Hepatocyte (in vitro differentiated cells): ENCODE measurements at regions not wholly inside any gene's neighbourhood (a gene's known extent, or its start where the extent isn't known, plus 50 kb on each side); places are given as distances from the start of the nearest gene placed in this dataset.

Source experiments
- DNase-seq: peaks from one replicate; pipeline ENCODE4 v3.0.0-alpha.2; 2016; ENCODE audit warnings: low spot score
- H2AFZ ChIP-seq: fragments of 200-600 bp; sonication (generic); 2 replicates; pipeline ENCODE4 v1.6.0; 2016; ENCODE audit warnings: antibody characterized with exemption, mild to moderate bottlenecking
- H3K27ac ChIP-seq: fragments of 200-600 bp; sonication (generic); 2 replicates; pipeline ENCODE4 v1.5.1; 2016; ENCODE audit warnings: mild to moderate bottlenecking
- H3K27me3 ChIP-seq: fragments of 200-600 bp; sonication (generic); 2 replicates; pipeline ENCODE4 v1.6.1; 2016
- H3K36me3 ChIP-seq: fragments of 200-600 bp; sonication (generic); replicated peaks from 2 replicates; pipeline ENCODE4 v1.5.1; 2016; ENCODE audit warnings: low read depth; ENCODE audit not compliant: insufficient read depth
- H3K4me1 ChIP-seq: fragments of 200-600 bp; sonication (generic); 2 replicates; pipeline ENCODE4 v1.5.1; 2016; ENCODE audit warnings: mild to moderate bottlenecking, moderate library complexity; ENCODE audit not compliant: insufficient read depth
- H3K4me2 ChIP-seq: fragments of 200-600 bp; sonication (generic); 2 replicates; pipeline ENCODE4 v1.6.0; 2016
- H3K4me3 ChIP-seq: fragments of 200-600 bp; sonication (generic); 2 replicates; pipeline ENCODE4 v1.5.1; 2016; ENCODE audit warnings: mild to moderate bottlenecking
- H3K79me2 ChIP-seq: fragments of 200-600 bp; sonication (generic); 2 replicates; pipeline ENCODE4 v1.6.0; 2017; ENCODE audit warnings: mild to moderate bottlenecking
- H3K9me2 ChIP-seq: fragments of 200-600 bp; sonication (generic); replicated peaks from 2 replicates; pipeline ENCODE4 v1.6.0; 2017; ENCODE audit warnings: mild to moderate bottlenecking; ENCODE audit not compliant: insufficient read depth
- H3K9me3 ChIP-seq: fragments of 200-600 bp; sonication (generic); 2 replicates; pipeline ENCODE4 v1.5.1; 2016; ENCODE audit warnings: low read depth, mild to moderate bottlenecking
- H4K20me1 ChIP-seq: fragments of 200-600 bp; sonication (generic); 2 replicates; pipeline ENCODE4 v1.6.0; 2016; ENCODE audit warnings: mild to moderate bottlenecking; ENCODE audit not compliant: insufficient read depth, poor library complexity, severe bottlenecking
- EZH2 ChIP-seq: fragments of 200-600 bp; sonication (generic); IDR thresholded peaks from 2 replicates; pipeline ENCODE4 v1.6.1; 2016; ENCODE audit warnings: antibody characterized with exemption, mild to moderate bottlenecking, borderline replicate concordance
- EZH2phosphoT487 ChIP-seq: fragments of 200-600 bp; sonication (generic); IDR thresholded peaks from one replicate; pipeline ENCODE4 v1.6.1; 2018; ENCODE audit warnings: antibody characterized with exemption, mild to moderate bottlenecking, low read depth, moderate library complexity; ENCODE audit not compliant: unreplicated experiment, severe bottlenecking
- WGBS: methylation state at CpG from one replicate; pipeline ENCODE4 v1.1.6; 2016; ENCODE audit warnings: low lambda C conversion rate; ENCODE audit errors: missing lambda C conversion rate; 5-methylcytosine and 5-hydroxymethylcytosine counted together
- TF ChIP-seq, protein P1 (sequence below): fragments of 200-600 bp; sonication (generic); IDR thresholded peaks from 2 replicates; pipeline ENCODE4 v1.5.1; 2016; ENCODE audit warnings: antibody characterized with exemption, mild to moderate bottlenecking; ENCODE audit not compliant: poor library complexity

DNA sequence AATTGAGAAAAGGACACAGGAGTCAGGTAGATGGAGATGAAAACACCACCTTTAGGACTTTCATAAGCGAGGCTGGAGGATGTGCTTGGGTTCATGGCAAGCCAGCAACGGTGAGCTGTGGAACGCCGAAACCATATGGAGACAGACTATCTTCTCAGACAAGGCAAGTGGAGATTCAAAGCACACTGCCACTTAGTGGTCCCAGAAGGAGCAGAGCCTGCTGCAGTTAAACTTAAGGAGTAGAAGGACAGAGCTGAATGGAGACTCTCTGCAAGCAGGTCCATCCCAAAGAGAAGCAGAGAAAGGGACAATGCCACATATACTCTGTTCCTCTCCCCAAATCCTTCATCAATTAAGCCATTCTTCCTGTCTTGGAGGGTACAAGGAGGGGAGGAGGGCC is 236.3 kb upstream of the HABP2 start:
- Histone ChIP-seq H3K27ac (no peak overlapping the region), H3K9me3 (no peaks in the 10 kb centered on the region), H3K9me2 (no peaks in the 10 kb centered on the region), H3K79me2 (no peaks in the 10 kb centered on the region), H3K36me3 (no peaks in the 10 kb centered on the region), H3K4me1 (no peaks in the 10 kb centered on the region), H3K27me3 (no peaks in the 10 kb centered on the region), H3K4me3 (no peak overlapping the region), H4K20me1 (no peaks in the 10 kb centered on the region), H2AFZ (no peak overlapping the region), H3K4me2 (no peak overlapping the region)
- no peak for TF ChIP-seq EZH2
- TF ChIP-seq, protein P1, sequence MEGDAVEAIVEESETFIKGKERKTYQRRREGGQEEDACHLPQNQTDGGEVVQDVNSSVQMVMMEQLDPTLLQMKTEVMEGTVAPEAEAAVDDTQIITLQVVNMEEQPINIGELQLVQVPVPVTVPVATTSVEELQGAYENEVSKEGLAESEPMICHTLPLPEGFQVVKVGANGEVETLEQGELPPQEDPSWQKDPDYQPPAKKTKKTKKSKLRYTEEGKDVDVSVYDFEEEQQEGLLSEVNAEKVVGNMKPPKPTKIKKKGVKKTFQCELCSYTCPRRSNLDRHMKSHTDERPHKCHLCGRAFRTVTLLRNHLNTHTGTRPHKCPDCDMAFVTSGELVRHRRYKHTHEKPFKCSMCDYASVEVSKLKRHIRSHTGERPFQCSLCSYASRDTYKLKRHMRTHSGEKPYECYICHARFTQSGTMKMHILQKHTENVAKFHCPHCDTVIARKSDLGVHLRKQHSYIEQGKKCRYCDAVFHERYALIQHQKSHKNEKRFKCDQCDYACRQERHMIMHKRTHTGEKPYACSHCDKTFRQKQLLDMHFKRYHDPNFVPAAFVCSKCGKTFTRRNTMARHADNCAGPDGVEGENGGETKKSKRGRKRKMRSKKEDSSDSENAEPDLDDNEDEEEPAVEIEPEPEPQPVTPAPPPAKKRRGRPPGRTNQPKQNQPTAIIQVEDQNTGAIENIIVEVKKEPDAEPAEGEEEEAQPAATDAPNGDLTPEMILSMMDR = no peak
- TF ChIP-seq EZH2phosphoT487 = no peak
- no peak for DNase-seq
- WGBS = 94% methylated on average over 4 of the region's 4 CpGs

DNA sequence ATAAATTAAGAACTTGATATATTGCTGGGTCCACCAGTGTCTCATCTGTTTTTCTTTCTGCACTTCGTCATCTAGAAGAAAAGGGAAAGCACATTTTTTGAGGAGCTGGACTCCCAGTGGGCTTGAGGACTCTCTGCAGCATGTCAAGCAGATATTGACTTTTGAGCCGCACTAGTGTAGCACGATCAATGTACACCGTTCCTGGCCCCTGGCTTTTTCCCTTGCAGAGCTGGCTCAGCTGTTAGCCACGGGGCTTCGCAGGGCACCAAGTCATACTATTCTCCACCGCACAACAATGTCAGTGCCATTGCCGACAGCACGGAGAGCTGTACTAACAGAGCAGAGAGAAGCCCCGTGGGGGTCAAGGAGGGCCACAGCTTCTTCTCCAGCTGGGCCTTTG is 235.4 kb upstream of the HABP2 start:
- Histone ChIP-seq H3K27ac (no peak overlapping the region), H3K4me1 (no peaks in the 10 kb centered on the region), H3K36me3 (no peaks in the 10 kb centered on the region), H3K79me2 (no peaks in the 10 kb centered on the region), H2AFZ (no peak overlapping the region), H3K27me3 (no peaks in the 10 kb centered on the region), H3K4me3 (no peak overlapping the region), H3K9me3 (no peaks in the 10 kb centered on the region), H4K20me1 (no peaks in the 10 kb centered on the region), H3K4me2 (no peak overlapping the region), H3K9me2 (no peaks in the 10 kb centered on the region)
- TF ChIP-seq, protein P1 = no peak
- TF ChIP-seq EZH2 (no peak), EZH2phosphoT487 (no peak)
- DNase-seq = no peak
- WGBS = 64% methylated on average over 10 of the region's 10 CpGs

DNA sequence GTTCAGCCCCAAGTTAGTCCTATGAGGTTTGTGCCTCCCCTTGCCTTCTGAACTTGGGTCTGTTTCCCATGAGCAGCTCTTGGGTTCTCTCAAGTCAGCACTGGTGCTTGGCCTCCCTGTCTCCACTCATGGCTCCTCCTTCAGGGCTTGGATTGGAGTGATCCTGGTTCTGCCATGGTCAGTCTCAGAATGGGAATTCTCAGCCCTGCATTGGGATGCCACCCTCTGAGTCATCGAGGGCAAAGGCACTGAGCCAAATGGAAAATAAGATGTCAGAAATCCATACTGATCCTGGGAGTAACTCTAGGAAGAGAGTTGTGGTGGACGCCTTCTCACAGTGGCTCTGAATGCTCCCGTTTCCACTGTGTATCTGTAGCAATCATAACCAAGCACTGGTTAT is 233.4 kb upstream of the HABP2 start:
- no peak overlapping the region for H3K4me2 ChIP-seq
- H3K27me3 ChIP-seq = no peaks in the 10 kb centered on the region
- TF ChIP-seq EZH2phosphoT487 (no peak), EZH2 (no peak)
- TF ChIP-seq, protein P1 = no peak
- H3K27ac ChIP-seq = no peak overlapping the region
- H3K9me3 ChIP-seq = no peaks in the 10 kb centered on the region
- no peaks in the 10 kb centered on the region for H3K4me1 ChIP-seq
- no peaks in the 10 kb centered on the region for H3K79me2 ChIP-seq
- 91% methylated on average over 3 of the region's 3 CpGs for WGBS
- H4K20me1 ChIP-seq = no peaks in the 10 kb centered on the region
- DNase-seq = no peak
- H2AFZ ChIP-seq = no peak overlapping the region
- H3K9me2 ChIP-seq = no peaks in the 10 kb centered on the region
- no peak overlapping the region for H3K4me3 ChIP-seq
- H3K36me3 ChIP-seq = no peaks in the 10 kb centered on the region

DNA sequence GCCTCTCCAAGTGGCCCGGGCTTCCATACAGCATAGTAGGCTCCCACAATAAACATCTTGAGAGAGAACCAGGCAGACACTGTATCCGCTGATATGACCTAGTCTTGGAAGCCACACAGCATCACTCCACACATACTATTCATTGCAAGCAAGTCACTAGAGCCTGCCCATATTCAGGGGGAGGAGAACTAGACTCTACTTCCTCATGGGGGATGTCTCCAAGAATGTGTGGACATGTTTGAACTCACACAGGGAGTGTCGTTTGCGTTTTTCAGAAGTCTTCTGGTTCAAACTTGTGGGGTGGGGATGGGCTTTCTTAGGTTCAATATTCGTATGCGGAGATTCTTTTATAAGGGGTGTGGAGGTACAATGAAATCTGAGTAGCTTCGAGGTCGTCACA is 232.6 kb upstream of the HABP2 start:
- Histone ChIP-seq H3K36me3 (no peaks in the 10 kb centered on the region), H3K4me1 (no peaks in the 10 kb centered on the region)

More for the DNA sequence above, 232.6 kb upstream of the HABP2 start:
- Histone ChIP-seq H3K4me2 (no peak overlapping the region), H3K4me3 (no peak overlapping the region), H3K79me2 (no peaks in the 10 kb centered on the region), H3K27ac (no peak overlapping the region), H4K20me1 (no peaks in the 10 kb centered on the region), H3K27me3 (no peaks in the 10 kb centered on the region), H3K9me3 (no peaks in the 10 kb centered on the region), H3K9me2 (no peaks in the 10 kb centered on the region), H2AFZ (no peak overlapping the region)
- WGBS = 79% methylated on average over 8 of the region's 8 CpGs
- TF ChIP-seq EZH2phosphoT487 (no peak), EZH2 (no peak)
- TF ChIP-seq, protein P1 = no peak
- DNase-seq = no peak
